SU-DHL-6 (cell line): ENCODE measurements at regions not wholly inside any gene's neighbourhood (a gene's known extent, or its start where the extent isn't known, plus 50 kb on each side); places are given as distances from the start of the nearest gene placed in this dataset.

Experiments used
- H2AFZ ChIP-seq: fragments of 200-600 bp; sonication (generic); 2 replicates; pipeline ENCODE4 v1.6.1; 2014; ENCODE audit warnings: low read depth, mild to moderate bottlenecking, moderate library complexity, mixed read lengths, antibody characterized with exemption, low read length; ENCODE audit not compliant: severe bottlenecking
- H3F3A ChIP-seq: fragments of 200-600 bp; shearing (Covaris generic); 2 replicates; pipeline ENCODE4 v1.6.0; 2016; ENCODE audit warnings: antibody characterized with exemption, mild to moderate bottlenecking; ENCODE audit not compliant: insufficient read depth
- H3K27ac ChIP-seq: fragments of 200-600 bp; sonication (generic); 2 replicates; pipeline ENCODE4 v1.5.1; 2016; ENCODE audit warnings: low read depth, mild to moderate bottlenecking, low read length, moderate library complexity, mixed read lengths
- H3K27me3 ChIP-seq: fragments of 200-600 bp; sonication (generic), shearing (Covaris generic); 2 replicates; pipeline ENCODE4 v1.6.0; 2014; ENCODE audit warnings: mild to moderate bottlenecking, low read length
- H3K36me3 ChIP-seq: fragments of 200-600 bp; sonication (generic); 2 replicates; pipeline ENCODE4 v1.6.1; 2014; ENCODE audit warnings: mild to moderate bottlenecking, low read length, mixed read lengths
- H3K4me2 ChIP-seq: fragments of 300-600, 200-600 bp; shearing (Covaris generic), sonication (generic); 2 replicates; pipeline ENCODE4 v1.6.0; 2014; ENCODE audit warnings: low read length, low read depth, mild to moderate bottlenecking; ENCODE audit not compliant: poor library complexity, severe bottlenecking
- H3K4me3 ChIP-seq: fragments of 200-600 bp; sonication (generic); 2 replicates; pipeline ENCODE4 v1.5.1; 2014; ENCODE audit warnings: antibody characterized with exemption, low read length, mild to moderate bottlenecking, mixed read lengths; ENCODE audit not compliant: insufficient read depth, poor library complexity, severe bottlenecking
- H3K79me2 ChIP-seq: fragments of 200-600 bp; sonication (generic); 2 replicates; pipeline ENCODE4 v1.6.1; 2014; ENCODE audit warnings: mild to moderate bottlenecking, low read length, moderate library complexity; ENCODE audit not compliant: insufficient read depth
- H3K9ac ChIP-seq: fragments of 200-600 bp; sonication (generic); 2 replicates; pipeline ENCODE4 v1.7.0; 2014; ENCODE audit warnings: mild to moderate bottlenecking, low read length
- H3K9me2 ChIP-seq: fragments of 200-600 bp; sonication (generic); replicated peaks from 2 replicates; pipeline ENCODE4 v1.6.1; 2014; ENCODE audit warnings: low read length; ENCODE audit not compliant: insufficient read depth
- H3K9me3 ChIP-seq: fragments of 200-600 bp; sonication (generic); 2 replicates; pipeline ENCODE4 v1.6.1; 2014; ENCODE audit warnings: low read length, mixed read lengths; ENCODE audit not compliant: insufficient read depth
- H4K20me1 ChIP-seq: fragments of 200-600 bp; sonication (generic); 2 replicates; pipeline ENCODE4 v1.6.1; 2014; ENCODE audit warnings: low read depth, mild to moderate bottlenecking, antibody characterized with exemption, low read length, moderate library complexity, mixed read lengths
- EZH2phosphoT487 ChIP-seq: fragments of 200-600 bp; sonication (generic), shearing (Covaris generic); conservative IDR thresholded peaks from 2 replicates; pipeline ENCODE4 v1.6.1; 2018; ENCODE audit warnings: mild to moderate bottlenecking, antibody characterized with exemption, low read length, moderate library complexity, mixed read lengths
- TF ChIP-seq, protein P1 (sequence below): fragments of 200-600 bp; sonication (generic); IDR thresholded peaks from one replicate; pipeline ENCODE4 v1.5.1; 2017; ENCODE audit warnings: antibody characterized with exemption, mild to moderate bottlenecking, low read length, moderate library complexity; ENCODE audit not compliant: insufficient read depth, poor library complexity, severe bottlenecking

DNA sequence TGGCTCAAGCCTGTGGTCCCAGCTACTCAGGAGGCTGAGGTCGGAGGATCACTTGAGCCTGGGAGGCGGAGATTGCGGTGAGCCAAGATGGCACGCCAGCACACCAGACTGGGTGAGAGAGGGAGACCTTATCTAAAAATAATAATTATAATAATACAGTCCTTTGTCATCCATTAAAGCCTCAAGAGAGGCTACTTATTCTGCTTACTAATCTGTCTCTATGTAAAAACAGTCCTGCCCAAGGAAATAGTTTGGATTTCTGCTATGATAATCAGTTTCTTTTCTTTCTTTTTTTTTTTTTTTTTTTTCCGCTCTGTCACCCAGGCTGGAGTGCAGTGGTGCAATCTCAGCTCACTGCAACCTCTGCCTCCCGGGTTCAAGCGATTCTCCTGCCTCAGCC lies 228.3 kb downstream of the C1D start:
- Histone ChIP-seq H3K36me3 (no peaks in the 10 kb centered on the region), H3K27ac (no peak overlapping the region), H3K27me3 (no peaks in the 10 kb centered on the region), H3K9ac (no peak overlapping the region), H3K79me2 (no peaks in the 10 kb centered on the region), H3K4me3 (no peak overlapping the region), H4K20me1 (no peaks in the 10 kb centered on the region), H3F3A (no peaks in the 10 kb centered on the region), H3K9me2 (no peaks in the 10 kb centered on the region), H3K9me3 (no peaks in the 10 kb centered on the region), H2AFZ (no peak overlapping the region), H3K4me2 (no peak overlapping the region)
- TF ChIP-seq, protein P1, sequence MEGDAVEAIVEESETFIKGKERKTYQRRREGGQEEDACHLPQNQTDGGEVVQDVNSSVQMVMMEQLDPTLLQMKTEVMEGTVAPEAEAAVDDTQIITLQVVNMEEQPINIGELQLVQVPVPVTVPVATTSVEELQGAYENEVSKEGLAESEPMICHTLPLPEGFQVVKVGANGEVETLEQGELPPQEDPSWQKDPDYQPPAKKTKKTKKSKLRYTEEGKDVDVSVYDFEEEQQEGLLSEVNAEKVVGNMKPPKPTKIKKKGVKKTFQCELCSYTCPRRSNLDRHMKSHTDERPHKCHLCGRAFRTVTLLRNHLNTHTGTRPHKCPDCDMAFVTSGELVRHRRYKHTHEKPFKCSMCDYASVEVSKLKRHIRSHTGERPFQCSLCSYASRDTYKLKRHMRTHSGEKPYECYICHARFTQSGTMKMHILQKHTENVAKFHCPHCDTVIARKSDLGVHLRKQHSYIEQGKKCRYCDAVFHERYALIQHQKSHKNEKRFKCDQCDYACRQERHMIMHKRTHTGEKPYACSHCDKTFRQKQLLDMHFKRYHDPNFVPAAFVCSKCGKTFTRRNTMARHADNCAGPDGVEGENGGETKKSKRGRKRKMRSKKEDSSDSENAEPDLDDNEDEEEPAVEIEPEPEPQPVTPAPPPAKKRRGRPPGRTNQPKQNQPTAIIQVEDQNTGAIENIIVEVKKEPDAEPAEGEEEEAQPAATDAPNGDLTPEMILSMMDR = no peak
- TF ChIP-seq EZH2phosphoT487 = no peak

DNA sequence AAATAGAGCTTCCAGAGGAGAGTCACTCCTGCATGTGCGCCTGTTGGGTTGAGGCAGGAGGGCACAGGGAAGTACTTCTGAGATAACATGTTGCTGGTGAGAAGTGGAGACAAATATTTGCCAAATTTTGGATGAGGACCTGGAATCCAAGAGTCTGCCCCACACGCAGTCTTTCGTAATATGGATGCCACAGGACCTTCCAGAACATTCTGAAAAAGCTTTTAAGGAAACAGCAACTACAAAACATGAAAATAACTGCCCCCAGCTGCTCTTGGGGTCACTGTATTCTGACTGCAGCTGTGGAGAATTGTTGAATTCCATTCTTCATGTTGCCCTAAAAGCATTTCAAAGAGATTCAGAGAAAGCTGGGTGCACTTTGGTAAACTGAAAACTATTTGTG lies 227.5 kb downstream of the C1D start:
- Histone ChIP-seq H3K9ac (no peak overlapping the region), H4K20me1 (no peaks in the 10 kb centered on the region), H2AFZ (no peak overlapping the region), H3K36me3 (no peaks in the 10 kb centered on the region), H3K4me2 (no peak overlapping the region), H3K4me3 (no peak overlapping the region), H3K27ac (no peak overlapping the region), H3K9me2 (no peaks in the 10 kb centered on the region), H3K9me3 (no peaks in the 10 kb centered on the region), H3K79me2 (no peaks in the 10 kb centered on the region), H3F3A (no peaks in the 10 kb centered on the region), H3K27me3 (no peaks in the 10 kb centered on the region)
- TF ChIP-seq, protein P1 = no peak
- no peak for TF ChIP-seq EZH2phosphoT487

DNA sequence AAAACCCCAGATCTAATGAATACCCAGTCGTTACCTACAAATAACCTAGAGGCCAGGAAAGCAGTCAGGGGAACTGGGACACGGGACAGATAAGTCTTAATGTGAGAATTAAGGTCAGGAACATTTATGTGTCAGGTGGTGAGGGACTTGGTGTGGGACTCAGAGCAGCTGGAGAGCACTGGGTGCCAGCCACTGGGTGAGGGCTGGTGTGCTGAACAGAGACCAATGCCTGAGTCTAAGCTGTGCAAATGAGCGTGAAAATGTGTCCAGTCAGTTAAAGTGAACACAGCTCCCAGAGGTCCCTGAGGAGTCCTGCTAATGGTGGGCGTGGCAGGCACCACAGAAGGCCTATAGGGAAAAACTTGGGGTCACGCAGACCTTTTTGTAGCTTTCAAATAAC lies 225.9 kb downstream of the C1D start:
- no peak overlapping the region for H2AFZ ChIP-seq
- H3F3A ChIP-seq = no peaks in the 10 kb centered on the region
- H4K20me1 ChIP-seq = no peaks in the 10 kb centered on the region
- no peaks in the 10 kb centered on the region for H3K9me2 ChIP-seq
- no peaks in the 10 kb centered on the region for H3K79me2 ChIP-seq
- TF ChIP-seq, protein P1 = no peak
- TF ChIP-seq EZH2phosphoT487 = no peak
- no peaks in the 10 kb centered on the region for H3K9me3 ChIP-seq
- H3K36me3 ChIP-seq = no peaks in the 10 kb centered on the region
- H3K27me3 ChIP-seq = no peaks in the 10 kb centered on the region
- H3K9ac ChIP-seq = no peak overlapping the region
- no peak overlapping the region for H3K4me2 ChIP-seq
- no peak overlapping the region for H3K4me3 ChIP-seq
- no peak overlapping the region for H3K27ac ChIP-seq

DNA sequence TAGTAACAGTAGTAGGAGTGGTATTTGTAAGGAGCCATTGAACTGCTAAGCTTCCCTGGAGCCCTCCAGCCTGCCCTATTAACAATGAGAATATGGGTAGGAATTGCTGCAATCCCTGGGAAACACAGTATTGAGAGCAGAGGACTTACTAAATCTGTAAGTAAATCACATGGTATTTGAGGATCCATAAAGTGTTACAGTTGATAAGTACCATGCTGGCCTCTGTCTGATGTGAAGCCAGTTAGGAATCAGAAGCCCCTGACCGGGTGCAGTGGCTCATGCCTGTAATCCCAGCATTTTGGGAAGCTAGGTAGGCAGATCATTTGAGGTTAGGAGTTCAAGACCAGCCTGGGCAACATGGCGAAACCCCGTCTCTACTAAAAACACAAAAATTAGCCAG lies 224.6 kb downstream of the C1D start:
- H3K79me2 ChIP-seq = no peaks in the 10 kb centered on the region
- TF ChIP-seq, protein P1 = no peak
- no peak for TF ChIP-seq EZH2phosphoT487
- no peaks in the 10 kb centered on the region for H3F3A ChIP-seq
- no peak overlapping the region for H3K4me2 ChIP-seq
- no peaks in the 10 kb centered on the region for H3K9me3 ChIP-seq
- H3K27me3 ChIP-seq = no peaks in the 10 kb centered on the region
- no peak overlapping the region for H3K4me3 ChIP-seq
- H3K36me3 ChIP-seq = no peaks in the 10 kb centered on the region
- no peaks in the 10 kb centered on the region for H4K20me1 ChIP-seq
- H3K9ac ChIP-seq = no peak overlapping the region
- H3K27ac ChIP-seq = no peak overlapping the region
- H2AFZ ChIP-seq = no peak overlapping the region
- no peaks in the 10 kb centered on the region for H3K9me2 ChIP-seq
